A673 (cell line): ENCODE measurements at regions not wholly inside any gene's neighbourhood (a gene's known extent, or its start where the extent isn't known, plus 50 kb on each side); places are given as distances from the start of the nearest gene placed in this dataset.

Source experiments
- BruUV-seq: library from RNA; stranded (reverse); fragments of 400-500 nt; replicated peaks from 2 replicates; lab custom pipeline; 2021; lab: Mats Ljungman, UMichigan
- CTCF ChIA-PET: fragments of 300-600 bp; sonication (Branson Sonifier 250); formaldehyde crosslinking; loops from one replicate; lab custom pipeline; 2022; ENCODE audit warnings: antibody characterized with exemption; lab: Charles Lee
- POLR2A ChIA-PET: fragments of 300-600 bp; sonication (Branson Sonifier 250); formaldehyde crosslinking; loops from one replicate; lab custom pipeline; 2022; ENCODE audit warnings: antibody characterized with exemption; ENCODE audit not compliant: low non-redundant PET; lab: Charles Lee
- DNase-seq: peaks from one replicate; pipeline ENCODE4 v3.0.0-alpha.2; 2015; ENCODE audit warnings: low spot score
- H3K27ac ChIP-seq: fragments of 200-600 bp; sonication (generic); 2 replicates; pipeline ENCODE4 v1.5.1; 2016; ENCODE audit warnings: mixed run types, low read depth, mild to moderate bottlenecking, mixed read lengths, antibody characterized with exemption, low read length; ENCODE audit not compliant: poor library complexity, severe bottlenecking
- H3K27me3 ChIP-seq: fragments of 200-600 bp; sonication (generic); replicated peaks from 2 replicates; pipeline ENCODE4 v1.6.1; 2017; ENCODE audit warnings: mixed run types, low read depth, mild to moderate bottlenecking, mixed read lengths, antibody characterized with exemption, low read length; ENCODE audit not compliant: insufficient read depth, poor library complexity
- H3K36me3 ChIP-seq: fragments of 200-600 bp; sonication (generic); 2 replicates; pipeline ENCODE4 v1.6.1; 2016; ENCODE audit warnings: mixed run types, mild to moderate bottlenecking, mixed read lengths, antibody characterized with exemption, low read length; ENCODE audit not compliant: insufficient read depth, poor library complexity, severe bottlenecking
- H3K4me1 ChIP-seq: fragments of 200-600 bp; sonication (generic); 2 replicates; pipeline ENCODE4 v1.6.1; 2017; ENCODE audit warnings: mixed run types, mild to moderate bottlenecking, mixed read lengths, antibody characterized with exemption, low read length; ENCODE audit not compliant: insufficient read depth, poor library complexity, severe bottlenecking
- H3K4me3 ChIP-seq: fragments of 200-600 bp; sonication (generic); 2 replicates; pipeline ENCODE4 v1.5.1; 2016; ENCODE audit warnings: low read depth, mixed run types, mild to moderate bottlenecking, mixed read lengths, low read length; ENCODE audit not compliant: poor library complexity, severe bottlenecking
- H3K9me3 ChIP-seq: fragments of 200-600 bp; sonication (generic); 2 replicates; pipeline ENCODE4 v1.6.1; 2016; ENCODE audit warnings: mixed run types, low read depth, mild to moderate bottlenecking, mixed read lengths, antibody characterized with exemption, low read length; ENCODE audit not compliant: poor library complexity, severe bottlenecking
- CTCF ChIP-seq: fragments of 300-800, 200-600 bp; sonication (generic); conservative IDR thresholded peaks from 2 replicates; pipeline ENCODE4 v1.5.1; 2017; ENCODE audit warnings: low read depth, mild to moderate bottlenecking, antibody characterized with exemption, low read length, moderate library complexity, mixed read lengths
- EZH2 ChIP-seq: fragments of 200-600 bp; sonication (generic); IDR thresholded peaks from 2 replicates; pipeline ENCODE4 v1.6.1; 2017; ENCODE audit warnings: borderline replicate concordance, low read depth, mild to moderate bottlenecking, mixed read lengths, antibody characterized with exemption, low read length; ENCODE audit not compliant: poor library complexity, severe bottlenecking
- intact Hi-C: fragments of 100-400 bp; cut with micrococcal nuclease; formaldehyde crosslinking; loops from one replicate; pipeline ENCODE4 v1.10.0; 2022; ENCODE audit not compliant: unreplicated experiment

DNA sequence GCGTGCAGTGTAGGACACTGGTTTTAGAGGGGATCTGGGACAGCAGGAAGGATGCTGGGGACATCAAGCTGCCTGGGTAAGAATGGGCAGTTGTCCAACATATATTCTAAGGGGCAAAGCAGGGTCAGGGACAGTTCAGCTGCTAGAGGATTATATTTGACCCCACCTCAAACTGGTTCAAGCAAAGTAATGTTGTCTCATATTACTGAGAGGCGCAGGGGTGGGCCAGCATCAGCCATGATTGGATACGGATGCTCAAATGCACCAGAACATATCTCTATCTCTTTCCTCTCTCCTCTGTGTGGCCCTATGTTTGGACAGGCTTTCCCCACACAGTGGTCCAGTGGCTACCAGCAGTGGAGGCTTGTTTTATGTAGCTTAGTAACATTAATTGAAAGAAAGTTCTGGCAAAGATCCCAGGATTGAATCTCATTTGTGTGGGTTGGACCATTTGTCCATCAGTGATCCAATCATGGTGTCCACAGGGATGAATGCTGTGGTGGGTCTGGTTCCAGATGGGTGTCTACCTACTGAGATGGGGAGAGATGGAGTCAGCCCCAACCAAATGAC is 49.8 kb upstream of the RGMA start:
- POLR2A ChIA-PET, result no interaction called here
- Histone ChIP-seq H3K4me3 (no peak overlapping the region), H3K9me3 (no peaks in the 10 kb centered on the region), H3K27me3 (no peaks in the 10 kb centered on the region), H3K27ac (no peak overlapping the region), H3K36me3 (no peaks in the 10 kb centered on the region), H3K4me1 (no peaks in the 10 kb centered on the region)
- no peak for DNase-seq
- BruUV-seq, result no TSS peak
- intact Hi-C loops, result no loop called here
- TF ChIP-seq EZH2 (no peak), CTCF (no peak)
- CTCF ChIA-PET, result no interaction called here
